Upper lobe of right lung (tissue), 1 donor: ENCODE measurements at regions not wholly inside any gene's neighbourhood (a gene's known extent, or its start where the extent isn't known, plus 50 kb on each side); places are given as distances from the start of the nearest gene placed in this dataset.
A peak's percentile ranks its signal among the peaks of the same experiment; 100 is the strongest.

ENCODE experiments used
- ATAC-seq: fragments of 200-7000 bp; cut with Tn5 transposase; one replicate; pipeline ENCODE4 v1.9.1; 2020; ENCODE audit warnings: mild to moderate bottlenecking, moderate library complexity
- DNase-seq: peaks from one replicate; pipeline ENCODE4 v3.0.0-alpha.2; 2020
- H3K27ac ChIP-seq: fragments of 200-600 bp; one replicate; pipeline ENCODE4 v1.8.0; 2022
- H3K27me3 ChIP-seq: fragments of 200-600 bp; one replicate; pipeline ENCODE4 v1.8.0; 2022; ENCODE audit warnings: mild to moderate bottlenecking
- H3K36me3 ChIP-seq: fragments of 200-600 bp; one replicate; pipeline ENCODE4 v1.8.0; 2022
- H3K4me1 ChIP-seq: fragments of 200-600 bp; one replicate; pipeline ENCODE4 v1.8.0; 2022
- H3K4me3 ChIP-seq: fragments of 200-600 bp; one replicate; pipeline ENCODE4 v1.8.0; 2022; ENCODE audit warnings: mild to moderate bottlenecking
- H3K9me3 ChIP-seq: fragments of 200-600 bp; one replicate; pipeline ENCODE4 v1.8.0; 2022
- intact Hi-C: fragments of 100-400 bp; cut with DNase I; formaldehyde crosslinking; loops from one replicate; pipeline ENCODE4 v1.11.0; 2022
- TF ChIP-seq, protein P1 (sequence below): fragments of 200-600 bp; IDR thresholded peaks from one replicate; pipeline ENCODE4 v1.8.0; 2022; ENCODE audit warnings: antibody characterized with exemption
- donor health status: DM: no; HTN: yes; CAD: no; lungs with severe emphysema.

DNA sequence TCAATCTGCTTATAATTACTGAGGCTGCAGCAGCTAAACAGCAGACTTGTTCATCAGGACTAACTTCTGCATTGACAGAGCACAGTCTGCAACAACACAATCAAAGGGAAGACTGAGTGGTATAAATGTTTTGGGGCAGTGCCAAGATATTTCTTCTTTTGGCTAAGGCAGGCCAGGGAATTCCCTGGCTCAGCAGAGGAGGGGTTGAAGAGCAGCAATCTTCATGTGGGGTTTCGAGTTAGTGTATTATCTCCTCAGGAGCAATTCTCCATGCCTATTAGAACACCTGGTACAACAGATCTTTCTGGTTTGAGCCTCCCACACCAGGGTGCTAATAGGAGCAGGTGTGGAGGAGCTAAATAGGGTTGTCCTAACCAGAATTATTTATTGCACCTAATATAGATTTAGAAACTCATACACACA, 103.0 kb upstream of the STK17B start:
- Histone ChIP-seq H3K27ac (no peak overlapping the region), H3K9me3 (no peaks in the 10 kb centered on the region), H3K27me3 (no peaks in the 10 kb centered on the region), H3K4me3 (no peak overlapping the region), H3K36me3 (no peaks in the 10 kb centered on the region), H3K4me1 (peaks cover 44% of the 10 kb centered on the region)
- DNase-seq (no peak), ATAC-seq (peak; percentile 65)
- TF ChIP-seq, protein P1, sequence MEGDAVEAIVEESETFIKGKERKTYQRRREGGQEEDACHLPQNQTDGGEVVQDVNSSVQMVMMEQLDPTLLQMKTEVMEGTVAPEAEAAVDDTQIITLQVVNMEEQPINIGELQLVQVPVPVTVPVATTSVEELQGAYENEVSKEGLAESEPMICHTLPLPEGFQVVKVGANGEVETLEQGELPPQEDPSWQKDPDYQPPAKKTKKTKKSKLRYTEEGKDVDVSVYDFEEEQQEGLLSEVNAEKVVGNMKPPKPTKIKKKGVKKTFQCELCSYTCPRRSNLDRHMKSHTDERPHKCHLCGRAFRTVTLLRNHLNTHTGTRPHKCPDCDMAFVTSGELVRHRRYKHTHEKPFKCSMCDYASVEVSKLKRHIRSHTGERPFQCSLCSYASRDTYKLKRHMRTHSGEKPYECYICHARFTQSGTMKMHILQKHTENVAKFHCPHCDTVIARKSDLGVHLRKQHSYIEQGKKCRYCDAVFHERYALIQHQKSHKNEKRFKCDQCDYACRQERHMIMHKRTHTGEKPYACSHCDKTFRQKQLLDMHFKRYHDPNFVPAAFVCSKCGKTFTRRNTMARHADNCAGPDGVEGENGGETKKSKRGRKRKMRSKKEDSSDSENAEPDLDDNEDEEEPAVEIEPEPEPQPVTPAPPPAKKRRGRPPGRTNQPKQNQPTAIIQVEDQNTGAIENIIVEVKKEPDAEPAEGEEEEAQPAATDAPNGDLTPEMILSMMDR = no peak
- intact Hi-C loops = no loop called here

DNA sequence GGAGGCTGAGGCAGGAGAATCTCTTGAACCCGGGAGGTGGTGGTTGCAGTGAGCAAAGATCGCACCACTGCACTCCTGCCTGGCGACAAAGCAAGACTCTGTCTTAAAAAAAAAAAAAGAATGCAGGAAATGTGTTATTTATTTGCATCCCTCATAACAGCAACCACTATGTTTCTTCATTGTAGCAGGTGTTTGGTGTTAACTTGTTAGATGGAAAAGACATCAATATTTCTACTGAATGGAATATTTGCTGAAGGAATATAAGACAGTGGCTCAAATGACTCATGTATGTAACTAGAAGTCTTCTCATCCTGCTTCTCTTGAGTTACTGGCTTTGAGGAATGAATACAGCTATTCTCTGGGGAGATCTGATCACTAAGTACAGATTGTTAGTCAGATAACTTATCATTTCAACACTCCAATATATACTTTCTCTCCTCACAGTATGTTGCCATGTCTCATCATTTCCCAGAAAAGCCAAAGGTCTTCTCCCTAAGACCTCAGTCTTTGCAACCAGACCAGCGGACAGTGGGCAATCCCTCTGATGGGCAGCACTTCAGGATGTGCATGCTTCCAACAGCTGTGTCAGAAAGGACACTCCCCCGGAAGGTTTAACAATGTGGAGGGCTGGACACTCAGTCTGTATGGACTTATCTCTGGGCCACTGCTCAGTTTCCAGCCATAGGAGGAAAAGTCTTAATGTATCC, 104.4 kb upstream of the STK17B start:
- intact Hi-C loops = no loop called here
- ATAC-seq = peak; percentile 36
- Histone ChIP-seq H3K4me3 (no peak overlapping the region), H3K9me3 (no peaks in the 10 kb centered on the region), H3K27ac (no peak overlapping the region), H3K36me3 (no peaks in the 10 kb centered on the region), H3K27me3 (no peaks in the 10 kb centered on the region), H3K4me1 (peaks cover 36% of the 10 kb centered on the region)
- no peak for DNase-seq
- TF ChIP-seq, protein P1 = no peak

DNA sequence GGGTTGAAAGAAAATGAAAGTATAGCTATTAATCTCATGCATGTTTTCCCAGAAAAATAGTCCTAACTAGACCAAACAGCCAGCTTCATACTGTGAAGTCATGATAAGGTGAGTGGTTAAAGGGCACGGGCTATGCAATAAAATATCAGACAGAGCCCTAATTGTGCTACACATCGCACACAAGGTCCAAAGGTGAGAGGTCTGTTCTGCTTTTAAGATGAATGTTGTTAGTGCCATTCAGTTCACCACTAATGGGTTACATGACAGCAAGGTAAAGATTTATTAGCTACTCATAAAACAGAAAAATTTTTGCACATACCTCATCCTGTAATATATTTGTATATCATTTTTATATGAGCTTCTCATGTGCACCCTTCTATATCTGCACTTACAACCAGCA, 105.0 kb upstream of the STK17B start:
- TF ChIP-seq, protein P1 = no peak
- no peaks in the 10 kb centered on the region for H3K9me3 ChIP-seq
- H3K27me3 ChIP-seq = no peaks in the 10 kb centered on the region
- no peak for DNase-seq
- no peak overlapping the region for H3K4me3 ChIP-seq
- intact Hi-C loops = no loop called here
- peaks cover 36% of the 10 kb centered on the region for H3K4me1 ChIP-seq
- H3K27ac ChIP-seq = no peak overlapping the region
- no peak for ATAC-seq
- no peaks in the 10 kb centered on the region for H3K36me3 ChIP-seq

DNA sequence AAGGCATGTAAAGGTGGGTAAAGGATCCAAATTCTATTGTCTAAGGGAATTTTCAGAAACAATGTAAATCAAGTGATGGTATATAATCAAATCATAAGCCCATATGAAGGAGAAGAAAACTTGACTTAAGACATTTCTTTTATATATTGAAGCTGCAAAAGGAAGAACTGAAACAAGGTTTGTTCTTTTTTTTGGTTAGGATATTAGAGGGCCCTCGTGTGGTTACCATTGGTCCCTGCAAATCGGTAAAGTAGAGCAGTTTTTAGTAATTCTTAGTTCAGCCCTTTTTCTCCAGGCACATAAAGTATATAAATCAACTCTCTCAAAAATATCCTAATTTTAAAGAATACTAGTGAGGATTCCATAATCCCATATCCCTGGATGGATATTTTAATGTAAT, 105.6 kb upstream of the STK17B start:
- Histone ChIP-seq H3K27me3 (no peaks in the 10 kb centered on the region), H3K9me3 (no peaks in the 10 kb centered on the region), H3K4me3 (no peak overlapping the region), H3K27ac (no peak overlapping the region), H3K4me1 (peaks cover 36% of the 10 kb centered on the region), H3K36me3 (no peaks in the 10 kb centered on the region)
- TF ChIP-seq, protein P1 = peak; percentile 75
- intact Hi-C loops = no loop called here
- DNase-seq = no peak
- peak; percentile 77 for ATAC-seq

DNA sequence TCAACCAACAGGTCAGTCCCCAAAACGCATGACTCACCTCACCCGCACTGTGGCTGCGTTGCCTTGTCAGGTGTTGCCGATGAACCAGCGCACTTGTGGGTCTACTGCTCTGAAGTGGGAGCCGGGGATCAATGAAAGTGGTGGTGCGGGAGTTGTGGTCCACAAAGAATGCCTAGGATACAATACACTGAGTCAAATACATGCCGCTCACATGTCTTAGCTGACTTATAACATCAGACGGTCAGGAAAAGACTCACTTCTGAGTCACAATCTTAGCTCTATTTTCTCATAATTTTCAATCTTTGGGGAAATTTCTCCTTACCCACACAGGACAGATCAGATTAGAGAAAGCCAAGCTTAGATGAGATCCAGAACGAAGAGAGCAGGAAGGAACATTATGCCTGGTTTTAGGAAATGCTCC, 107.1 kb upstream of the STK17B start:
- H3K4me1 ChIP-seq = peaks cover 35% of the 10 kb centered on the region
- no peak for ATAC-seq
- no peaks in the 10 kb centered on the region for H3K9me3 ChIP-seq
- DNase-seq = no peak
- intact Hi-C loops = no loop called here
- no peaks in the 10 kb centered on the region for H3K36me3 ChIP-seq
- H3K4me3 ChIP-seq = no peak overlapping the region
- no peaks in the 10 kb centered on the region for H3K27me3 ChIP-seq
- TF ChIP-seq, protein P1 = no peak
- H3K27ac ChIP-seq = no peak overlapping the region

DNA sequence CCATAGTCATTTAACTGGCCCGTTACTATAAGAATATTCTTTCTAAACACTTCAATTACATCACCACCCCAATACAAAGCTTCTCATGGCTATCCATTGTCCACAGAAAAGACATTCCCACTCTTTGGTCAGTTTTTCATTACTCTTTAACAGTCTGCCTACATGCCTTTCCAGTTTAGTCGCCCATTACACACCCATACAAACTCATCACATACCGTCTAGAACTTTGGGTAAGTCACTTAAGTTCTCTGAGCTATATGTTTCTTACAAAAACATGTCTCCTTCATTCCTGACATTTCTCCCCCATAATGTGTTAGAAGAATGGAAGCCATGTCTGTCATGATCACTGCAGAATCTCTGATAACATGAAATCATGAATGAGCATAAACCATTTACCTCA, 108.2 kb upstream of the STK17B start:
- H3K4me3 ChIP-seq = no peak overlapping the region
- H3K9me3 ChIP-seq = no peaks in the 10 kb centered on the region
- DNase-seq (no peak), ATAC-seq (no peak)
- H3K4me1 ChIP-seq = peaks cover 31% of the 10 kb centered on the region
- intact Hi-C loops = no loop called here
- no peaks in the 10 kb centered on the region for H3K27me3 ChIP-seq
- no peak overlapping the region for H3K27ac ChIP-seq
- TF ChIP-seq, protein P1 = no peak
- no peaks in the 10 kb centered on the region for H3K36me3 ChIP-seq
